Kidney (tissue), 13 donors: ENCODE measurements at regions not wholly inside any gene's neighbourhood (a gene's known extent, or its start where the extent isn't known, plus 50 kb on each side); places are given as distances from the start of the nearest gene placed in this dataset.

ENCODE experiments used
- DNase-seq, 5 donors: peaks; one replicate each; pipeline ENCODE4 v3.0.0-alpha.2; 2013 to 2020
- FAIRE-seq: peaks from 2 replicates; lab custom pipeline; 2012; peaks lifted over from hg19 to GRCh38; lab: Jason Lieb, UNC
- H3K27ac ChIP-seq, 2 donors: one replicate each; pipeline ENCODE4 v1.7.0; 2013; ENCODE audit warnings: low read depth in 2 of 2, low read length in 2 of 2, inconsistent platforms in 1 of 2
- H3K27me3 ChIP-seq: one replicate; pipeline ENCODE4 v1.7.1; 2013; ENCODE audit warnings: low read length, inconsistent platforms; ENCODE audit not compliant: control insufficient read depth, insufficient read depth
- H3K36me3 ChIP-seq, 3 donors: one replicate each; pipeline versions ENCODE4 v1.7.0 to v1.7.1; 2013; ENCODE audit warnings: low read length in 3 of 3, control low read depth in 1 of 3, inconsistent platforms in 1 of 3; ENCODE audit not compliant: insufficient read depth in 3 of 3, control insufficient read depth in 2 of 3
- H3K4me1 ChIP-seq, 3 donors: one replicate each; pipeline versions ENCODE4 v1.7.0 to v1.7.1; 2013; ENCODE audit warnings: low read length in 3 of 3, inconsistent platforms in 1 of 3, low read depth in 1 of 3; ENCODE audit not compliant: control insufficient read depth in 2 of 3, insufficient read depth in 2 of 3
- H3K4me3 ChIP-seq, 3 donors: one replicate each; pipeline versions ENCODE4 v1.7.0 to v1.8.1; 2013; ENCODE audit warnings: low read length in 3 of 3, control low read depth in 1 of 3, inconsistent platforms in 1 of 3
- H3K9ac ChIP-seq, 3 donors: one replicate each; pipeline versions ENCODE4 v1.7.0 to v1.7.1; 2013; ENCODE audit warnings: low read length in 3 of 3, control low read depth in 1 of 3, inconsistent platforms in 1 of 3
- H3K9me3 ChIP-seq, 3 donors: one replicate each; pipeline versions ENCODE4 v1.7.0 to v1.7.1; 2013; ENCODE audit warnings: low read length in 3 of 3, control low read depth in 1 of 3, inconsistent platforms in 1 of 3; ENCODE audit not compliant: control insufficient read depth in 2 of 3, insufficient read depth in 1 of 3
- intact Hi-C: fragments of 100-400 bp; cut with DNase I; formaldehyde crosslinking; loops from one replicate; pipeline ENCODE4 v1.11.1; 2022
- TF ChIP-seq, protein P1 (sequence below): IDR thresholded peaks from 3 replicates; pipeline ENCODE4 v1.5.1; 2012; ENCODE audit warnings: mild to moderate bottlenecking, moderate library complexity, borderline replicate concordance; ENCODE audit not compliant: insufficient read depth; ENCODE audit errors: extremely low read depth
- donor health status: control.
- donor health status: control.
- donor health status: control.
- donor health status: control.
- donor health status: control.
- donor health status: DM: yes; HTN: yes; CAD: no.
- donor health status: Normal renal cell carcinoma (clear cell type).

DNA sequence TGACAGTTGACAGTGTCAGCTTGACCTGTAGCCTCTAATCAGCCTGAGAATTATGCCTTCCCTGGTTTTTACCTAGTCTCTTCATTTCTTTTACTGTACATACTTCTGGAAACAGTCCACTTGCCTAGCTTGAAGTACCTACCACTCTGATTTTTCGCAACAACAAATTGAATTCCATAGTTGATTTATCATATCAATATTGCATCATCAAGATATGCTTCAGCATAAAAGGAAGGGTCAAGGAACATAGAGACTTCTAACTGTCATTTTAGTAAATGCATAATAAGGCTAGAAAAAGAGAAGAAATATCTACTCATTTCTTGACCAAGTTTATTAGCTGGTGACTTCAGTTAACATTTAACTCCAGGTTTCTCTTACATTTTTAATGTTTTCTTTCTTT lies 174.2 kb upstream of the FAR2 start:
- H3K27ac ChIP-seq = no peak overlapping the region
- DNase-seq (no peak), FAIRE-seq (no peak)
- no peaks in the 10 kb centered on the region for H3K4me1 ChIP-seq
- H3K9me3 ChIP-seq = no peaks in the 10 kb centered on the region
- no peaks in the 10 kb centered on the region for H3K27me3 ChIP-seq
- TF ChIP-seq, protein P1, sequence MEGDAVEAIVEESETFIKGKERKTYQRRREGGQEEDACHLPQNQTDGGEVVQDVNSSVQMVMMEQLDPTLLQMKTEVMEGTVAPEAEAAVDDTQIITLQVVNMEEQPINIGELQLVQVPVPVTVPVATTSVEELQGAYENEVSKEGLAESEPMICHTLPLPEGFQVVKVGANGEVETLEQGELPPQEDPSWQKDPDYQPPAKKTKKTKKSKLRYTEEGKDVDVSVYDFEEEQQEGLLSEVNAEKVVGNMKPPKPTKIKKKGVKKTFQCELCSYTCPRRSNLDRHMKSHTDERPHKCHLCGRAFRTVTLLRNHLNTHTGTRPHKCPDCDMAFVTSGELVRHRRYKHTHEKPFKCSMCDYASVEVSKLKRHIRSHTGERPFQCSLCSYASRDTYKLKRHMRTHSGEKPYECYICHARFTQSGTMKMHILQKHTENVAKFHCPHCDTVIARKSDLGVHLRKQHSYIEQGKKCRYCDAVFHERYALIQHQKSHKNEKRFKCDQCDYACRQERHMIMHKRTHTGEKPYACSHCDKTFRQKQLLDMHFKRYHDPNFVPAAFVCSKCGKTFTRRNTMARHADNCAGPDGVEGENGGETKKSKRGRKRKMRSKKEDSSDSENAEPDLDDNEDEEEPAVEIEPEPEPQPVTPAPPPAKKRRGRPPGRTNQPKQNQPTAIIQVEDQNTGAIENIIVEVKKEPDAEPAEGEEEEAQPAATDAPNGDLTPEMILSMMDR = no peak
- H3K9ac ChIP-seq = no peak overlapping the region
- no peak overlapping the region for H3K4me3 ChIP-seq
- no peaks in the 10 kb centered on the region for H3K36me3 ChIP-seq
- intact Hi-C loops = no loop called here

DNA sequence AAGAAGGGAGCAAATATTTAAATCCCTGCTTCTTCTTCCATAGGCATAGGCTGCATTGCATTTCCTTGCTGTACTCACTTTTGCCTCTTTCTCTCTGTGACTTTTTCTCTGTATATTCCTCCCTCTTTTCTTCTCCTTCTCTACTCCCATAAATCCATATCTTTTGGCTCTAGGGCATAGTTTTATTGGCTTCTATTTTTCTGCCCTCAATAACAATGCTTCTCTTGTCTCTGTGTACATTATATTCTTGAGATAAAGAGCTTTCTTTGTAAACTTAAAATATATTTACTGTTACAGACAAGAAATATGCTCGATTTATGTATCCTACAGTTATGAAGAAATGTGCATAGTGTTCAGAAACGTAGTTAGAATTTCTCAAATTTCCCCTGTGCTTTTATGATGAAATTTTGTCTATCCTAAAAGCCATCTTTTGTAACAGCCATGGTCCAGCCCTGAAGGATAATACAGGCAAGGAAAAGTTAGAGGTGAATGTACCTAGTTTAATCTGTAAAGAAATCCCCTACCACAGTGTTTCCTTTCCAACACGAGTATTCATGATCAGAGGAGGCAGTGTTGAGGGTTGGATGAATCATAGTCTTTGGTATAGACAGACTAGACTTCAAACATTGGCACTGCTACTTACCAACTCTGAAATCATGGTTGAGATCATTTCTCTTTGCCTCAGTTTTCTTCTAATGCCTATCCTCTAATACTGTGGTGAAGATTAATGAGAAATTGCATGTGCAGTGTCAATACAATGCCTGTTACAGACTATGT lies 173.3 kb upstream of the FAR2 start:
- no peak for FAIRE-seq

DNA sequence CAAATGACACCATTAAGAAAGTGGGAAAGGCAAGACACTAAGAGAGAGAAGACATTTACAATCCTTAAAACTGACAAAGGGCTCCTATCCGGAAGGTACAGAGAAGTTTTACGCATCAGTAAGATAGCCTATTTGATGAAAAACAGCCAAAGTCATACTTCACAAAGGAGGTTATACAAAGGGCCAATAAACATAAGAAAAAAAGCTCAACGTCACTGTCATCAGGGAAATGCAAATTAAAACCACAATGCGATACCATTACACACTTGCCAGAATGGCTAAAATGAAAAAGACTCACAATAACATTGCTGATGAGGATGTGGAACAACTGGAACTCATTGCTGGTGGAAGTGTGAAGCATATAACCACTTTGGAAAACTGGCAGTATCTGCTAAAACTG lies 168.6 kb upstream of the FAR2 start:
- Histone ChIP-seq H3K4me1 (no peaks in the 10 kb centered on the region), H3K36me3 (no peaks in the 10 kb centered on the region), H3K9me3 (no peaks in the 10 kb centered on the region), H3K9ac (no peak overlapping the region), H3K27ac (no peak overlapping the region), H3K27me3 (no peaks in the 10 kb centered on the region), H3K4me3 (no peak overlapping the region)
- no peak for DNase-seq
- FAIRE-seq = no peak
- TF ChIP-seq, protein P1 = no peak
- intact Hi-C loops = no loop called here

More for the DNA sequence above, 173.3 kb upstream of the FAR2 start:
- intact Hi-C loops = no loop called here
- Histone ChIP-seq H3K27me3 (no peaks in the 10 kb centered on the region), H3K4me3 (no peak overlapping the region), H3K4me1 (no peaks in the 10 kb centered on the region), H3K9ac (no peak overlapping the region), H3K9me3 (no peaks in the 10 kb centered on the region), H3K36me3 (no peaks in the 10 kb centered on the region), H3K27ac (no peak overlapping the region)
- TF ChIP-seq, protein P1 = no peak
- DNase-seq = no peak
